HCT116 (cell line): ENCODE measurements at regions not wholly inside any gene's neighbourhood (a gene's known extent, or its start where the extent isn't known, plus 50 kb on each side); places are given as distances from the start of the nearest gene placed in this dataset.

Experiments used
- ATAC-seq: fragments of 200-7000 bp; cut with Tn5 transposase; 2 replicates; pipeline ENCODE4 v1.9.1; 2020; ENCODE audit warnings: mild to moderate bottlenecking, moderate library complexity
- BruUV-seq: library from RNA; stranded (reverse); fragments of 400-500 nt; replicated peaks from 2 replicates; lab custom pipeline; 2021; lab: Mats Ljungman, UMichigan
- CTCF ChIA-PET: fragments of 300-600 bp; sonication (Branson Sonifier 250); formaldehyde crosslinking; loops from one replicate; lab custom pipeline; 2021; ENCODE audit warnings: antibody characterized with exemption; lab: Charles Lee
- POLR2A ChIA-PET: fragments of 300-600, 350-600 bp; sonication (Branson Sonifier 250); formaldehyde crosslinking; loops from one replicate; lab custom pipeline; 2021; ENCODE audit warnings: antibody characterized with exemption; lab: Charles Lee
- RAD21 ChIA-PET, 2 experiments: fragments of 300-600 bp; sonication (Branson Sonifier 250); formaldehyde crosslinking; loops; one replicate each; lab custom pipeline; 2023; ENCODE audit warnings: low total read pairs in 2 of 2; ENCODE audit not compliant: uncharacterized antibody in 2 of 2, unreplicated experiment in 2 of 2, low non-redundant PET in 1 of 2; lab: Charles Lee
- DNase-seq: peaks from one replicate; pipeline ENCODE4 v3.0.0-alpha.2; 2010; ENCODE audit warnings: low read depth, low spot score
- H2AFZ ChIP-seq: fragments of 200-600 bp; shearing (Covaris generic), sonication (generic); 2 replicates; pipeline ENCODE4 v1.6.1; 2017; ENCODE audit warnings: low read depth, mixed run types, mixed read lengths, antibody characterized with exemption, low read length; ENCODE audit not compliant: poor library complexity, severe bottlenecking
- H3K27ac ChIP-seq: 2 replicates; pipeline ENCODE4 v1.5.1; 2012; ENCODE audit warnings: low read depth, low read length
- H3K27me3 ChIP-seq: fragments of 200-600 bp; sonication (generic); 2 replicates; pipeline ENCODE4 v1.6.1; 2016; ENCODE audit warnings: mixed run types, low read length, mixed read lengths; ENCODE audit not compliant: insufficient read depth
- H3K36me3 ChIP-seq, 2 experiments: fragments of 200-500 bp in 1 of 2; fragments of 200-600 bp in 1 of 2; sonication (Bioruptor generic) in 1 of 2; sonication (generic) in 1 of 2; 2 replicates each; pipeline versions ENCODE4 v1.5.1 to v1.6.1; 2014 to 2016; ENCODE audit warnings: low read length in 2 of 2, inconsistent platforms in 1 of 2, mixed read lengths in 1 of 2, mixed run types in 1 of 2; ENCODE audit not compliant: insufficient read depth in 2 of 2, control insufficient read depth in 1 of 2
- H3K4me1 ChIP-seq, 2 experiments: fragments of 200-600 bp in 1 of 2; sonication (generic) in 1 of 2; 2 replicates each; pipeline versions ENCODE4 v1.5.1 to v1.6.1; 2012 to 2017; ENCODE audit warnings: low read length in 2 of 2, inconsistent platforms in 1 of 2, mild to moderate bottlenecking in 1 of 2, mixed read lengths in 1 of 2, mixed run types in 1 of 2, moderate library complexity in 1 of 2; ENCODE audit not compliant: insufficient read depth in 2 of 2, control insufficient read depth in 1 of 2
- H3K4me2 ChIP-seq: fragments of 200-600 bp; sonication (generic); 2 replicates; pipeline ENCODE4 v1.6.1; 2017; ENCODE audit warnings: mixed run types, low read length, mixed read lengths
- H3K4me3 ChIP-seq, 2 experiments: fragments of 200-600 bp in 1 of 2; sonication (generic) in 1 of 2; replicated peaks in 1 of 2; 2 replicates each; pipeline ENCODE4 v1.5.1; 2011 to 2016; ENCODE audit warnings: low read length in 2 of 2, control low read depth in 1 of 2, low read depth in 1 of 2, mild to moderate bottlenecking in 1 of 2, mixed read lengths in 1 of 2, mixed run types in 1 of 2
- H3K79me2 ChIP-seq: fragments of 200-600 bp; sonication (generic); 2 replicates; pipeline ENCODE4 v1.6.1; 2017; ENCODE audit warnings: mild to moderate bottlenecking, mixed run types, low read length, moderate library complexity, mixed read lengths; ENCODE audit not compliant: insufficient read depth
- H3K9ac ChIP-seq: fragments of 200-600 bp; sonication (generic); 2 replicates; pipeline ENCODE4 v1.6.1; 2016; ENCODE audit warnings: low read length, mixed read lengths
- H3K9me2 ChIP-seq: fragments of 200-600 bp; sonication (generic), shearing (Covaris generic); 2 replicates; pipeline ENCODE4 v1.6.1; 2017; ENCODE audit warnings: mixed run types, mild to moderate bottlenecking, moderate library complexity; ENCODE audit not compliant: insufficient read depth
- H3K9me3 ChIP-seq, 2 experiments: fragments of 200-500 bp in 1 of 2; fragments of 200-600 bp in 1 of 2; sonication (Bioruptor generic) in 1 of 2; sonication (generic) in 1 of 2; 2 replicates each; pipeline ENCODE4 v1.6.1; 2014 to 2017; ENCODE audit warnings: low read length in 2 of 2, mixed read lengths in 2 of 2, inconsistent platforms in 1 of 2, low read depth in 1 of 2, mild to moderate bottlenecking in 1 of 2, mixed run types in 1 of 2, moderate library complexity in 1 of 2; ENCODE audit not compliant: control insufficient read depth in 1 of 2, insufficient read depth in 1 of 2
- H4K20me1 ChIP-seq: fragments of 200-600 bp; sonication (generic), shearing (Covaris generic); 2 replicates; pipeline ENCODE4 v1.6.1; 2017; ENCODE audit warnings: mixed run types, mild to moderate bottlenecking, moderate library complexity; ENCODE audit not compliant: insufficient read depth
- ATF3 ChIP-seq: IDR thresholded peaks from 2 replicates; pipeline ENCODE4 v1.6.1; 2012
- CBX3 ChIP-seq: IDR thresholded peaks from 2 replicates; pipeline ENCODE4 v1.6.1; 2012; ENCODE audit warnings: low read depth
- CEBPB ChIP-seq: IDR thresholded peaks from 2 replicates; pipeline ENCODE4 v1.6.1; 2012; ENCODE audit warnings: low read depth
- CTCF ChIP-seq, 3 experiments: fragments of 200-600 bp in 1 of 3; sonication (generic) in 1 of 3; IDR thresholded peaks in 2 of 3; conservative IDR thresholded peaks in 1 of 3; 2 replicates each; pipeline ENCODE4 v1.5.1; 2012 to 2017; ENCODE audit warnings: low read depth in 2 of 3, low read length in 2 of 3, antibody characterized with exemption in 1 of 3, borderline replicate concordance in 1 of 3, control low read depth in 1 of 3, mild to moderate bottlenecking in 1 of 3, mixed read lengths in 1 of 3, mixed run types in 1 of 3, moderate library complexity in 1 of 3; ENCODE audit not compliant: insufficient read depth in 1 of 3
- EGR1 ChIP-seq: IDR thresholded peaks from 2 replicates; pipeline ENCODE4 v1.6.1; 2012; ENCODE audit warnings: low read depth
- EZH2 ChIP-seq: fragments of 200-600 bp; sonication (generic); IDR thresholded peaks from 2 replicates; pipeline ENCODE4 v1.6.1; 2017; ENCODE audit warnings: antibody characterized with exemption, mixed run types
- EZH2phosphoT487 ChIP-seq: fragments of 200-600 bp; IDR thresholded peaks from 2 replicates; pipeline ENCODE4 v1.6.1; 2018; ENCODE audit warnings: antibody characterized with exemption, borderline replicate concordance
- MAX ChIP-seq: IDR thresholded peaks from 2 replicates; pipeline ENCODE4 v1.6.1; 2012
- POLR2A ChIP-seq: IDR thresholded peaks from 2 replicates; pipeline ENCODE4 v1.7.0; 2011; ENCODE audit warnings: borderline replicate concordance; ENCODE audit not compliant: insufficient read depth, insufficient read length; ENCODE audit errors: extremely low read depth
- RAD21 ChIP-seq: IDR thresholded peaks from 2 replicates; pipeline ENCODE4 v1.6.1; 2012; ENCODE audit warnings: low read depth, mild to moderate bottlenecking
- SP1 ChIP-seq: IDR thresholded peaks from 2 replicates; pipeline ENCODE4 v1.6.1; 2012; ENCODE audit warnings: low read depth
- SRF ChIP-seq: IDR thresholded peaks from 2 replicates; pipeline ENCODE4 v1.6.1; 2012; ENCODE audit warnings: low read depth
- TCF7L2 ChIP-seq: IDR thresholded peaks from 2 replicates; pipeline ENCODE4 v1.7.0; 2011; ENCODE audit warnings: borderline replicate concordance, inconsistent platforms; ENCODE audit not compliant: insufficient read depth, insufficient read length; ENCODE audit errors: extremely low read depth
- YY1 ChIP-seq: IDR thresholded peaks from 2 replicates; pipeline ENCODE4 v1.6.1; 2011; ENCODE audit warnings: low read length, low read depth, moderate library complexity, mild to moderate bottlenecking; ENCODE audit not compliant: insufficient replicate concordance; ENCODE audit errors: extremely low read depth
- ZBTB33 ChIP-seq: IDR thresholded peaks from 2 replicates; pipeline ENCODE4 v1.6.1; 2011; ENCODE audit warnings: mild to moderate bottlenecking, low read length, moderate library complexity; ENCODE audit not compliant: insufficient replicate concordance; ENCODE audit errors: extremely low read depth
- intact Hi-C: fragments of 100-400 bp; cut with micrococcal nuclease; formaldehyde crosslinking; loops from 2 replicates; pipeline ENCODE4 v1.10.0; 2022

- CTCF ChIA-PET, result no interaction called here
Measured at GRCh38 chr7:109497053-109497452, 927.4 kb downstream of the DNAJB9 start.

More at GRCh38 chr7:109497053-109497452, 927.4 kb downstream of the DNAJB9 start:
- DNase-seq (no peak), ATAC-seq (no peak)
- no peak overlapping the region for H3K9ac ChIP-seq
- no peaks in the 10 kb centered on the region for H3K4me1 ChIP-seq
- H3K79me2 ChIP-seq, result no peaks in the 10 kb centered on the region
- H3K4me2 ChIP-seq, result no peak overlapping the region
- H3K9me3 ChIP-seq, result no peaks in the 10 kb centered on the region
- peak overlapping the region; percentile 18 for H2AFZ ChIP-seq
- H4K20me1 ChIP-seq, result no peaks in the 10 kb centered on the region
- no TSS peak for BruUV-seq
- H3K27me3 ChIP-seq, result no peaks in the 10 kb centered on the region
- ChIA-PET POLR2A (no interaction called here), RAD21 (no interaction called here)
- intact Hi-C loops, result no loop called here
- TF ChIP-seq EGR1 (no peak), POLR2A (no peak), MAX (no peak), CBX3 (no peak), SRF (no peak), YY1 (no peak), EZH2phosphoT487 (no peak), CEBPB (no peak), ATF3 (no peak), ZBTB33 (no peak), RAD21 (no peak), EZH2 (no peak), TCF7L2 (no peak), CTCF (IDR thresholded peaks at IDR 0.05 in 2 of 3, conservative IDR thresholded peaks at IDR 0.05 in 1 of 3; ENCODE audit: borderline replicate concordance in 1 of 3, insufficient read depth in 1 of 3, low read depth in 2 of 3, low read length in 2 of 3) (no peak), SP1 (no peak)
- no peaks in the 10 kb centered on the region for H3K36me3 ChIP-seq
- no peak overlapping the region for H3K4me3 ChIP-seq
- H3K27ac ChIP-seq, result no peak overlapping the region
- no peaks in the 10 kb centered on the region for H3K9me2 ChIP-seq
